Middle frontal gyrus (tissue), 1 donor: ENCODE measurements at regions not wholly inside any gene's neighbourhood (a gene's known extent, or its start where the extent isn't known, plus 50 kb on each side); places are given as distances from the start of the nearest gene placed in this dataset.

Experiments used
- DNase-seq: peaks from one replicate; pipeline ENCODE4 v3.0.0-alpha.2; 2015; ENCODE audit warnings: low spot score; ENCODE audit errors: extremely low spot score

DNA sequence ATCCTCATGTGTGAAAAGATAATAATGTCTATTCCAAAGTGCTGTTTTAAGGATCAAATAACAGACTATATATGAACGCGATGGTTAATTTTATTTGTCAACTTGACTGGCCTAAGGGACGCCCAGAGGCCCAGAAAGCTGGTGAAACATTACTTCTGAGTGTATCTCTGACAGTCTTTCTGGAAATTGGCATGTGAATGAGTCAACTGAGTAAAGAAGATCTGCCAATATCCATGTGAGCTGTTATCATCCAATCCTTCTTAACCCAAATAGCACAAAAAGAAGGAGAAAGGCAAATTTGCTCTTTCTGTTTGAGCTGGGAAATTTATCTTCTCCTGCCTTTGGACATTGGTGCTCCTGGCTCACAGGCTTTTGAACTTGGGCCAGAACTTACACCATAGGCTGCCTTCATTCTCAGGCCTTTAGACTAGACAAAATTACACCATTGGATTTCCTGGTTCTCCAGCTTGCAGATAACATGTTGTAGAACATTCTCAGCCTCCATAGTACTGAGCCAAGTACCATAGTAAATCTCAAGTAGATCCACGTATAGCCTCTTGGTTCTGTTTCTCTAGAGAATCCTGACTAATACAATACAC is 114.7 kb upstream of the DOCK10 start:
- no peak for DNase-seq

DNA sequence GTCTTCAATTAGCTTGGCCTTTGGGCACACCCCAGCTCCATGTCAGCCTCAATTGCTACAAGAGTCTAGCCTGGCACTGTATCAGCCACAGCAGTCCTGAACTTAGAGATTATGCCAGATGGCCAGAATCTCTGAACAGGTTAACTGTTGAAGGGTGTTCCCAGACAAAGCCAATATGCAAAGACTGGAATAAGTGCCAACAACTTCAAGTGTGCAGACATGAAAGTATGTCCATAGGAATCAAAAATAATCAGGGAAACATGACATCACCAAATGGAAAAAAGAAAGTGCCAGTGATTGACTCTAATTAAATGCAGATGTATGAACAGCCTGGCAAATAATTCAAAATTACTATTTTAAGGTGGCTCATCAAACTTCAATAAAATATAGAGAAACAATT is 98.5 kb upstream of the DOCK10 start:
- no peak for DNase-seq

DNA sequence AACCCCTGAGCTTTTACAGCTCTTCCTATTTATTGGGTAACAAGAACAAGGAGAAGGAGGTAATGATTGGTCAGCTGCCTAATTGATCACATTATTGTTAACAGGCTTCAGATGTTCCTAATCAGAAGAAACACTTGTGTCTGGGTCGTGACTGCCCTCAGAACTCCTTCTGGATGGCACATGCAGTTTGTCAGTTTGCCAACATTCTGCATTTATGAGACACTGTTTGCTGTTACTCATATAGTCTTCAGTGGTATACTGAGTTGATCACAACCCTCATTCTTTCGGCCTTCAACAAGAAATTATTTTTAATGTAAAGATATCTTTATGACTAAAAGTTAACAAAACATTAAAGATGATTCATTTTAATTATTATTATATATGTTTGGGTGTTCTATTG is 95.7 kb upstream of the DOCK10 start:
- no peak for DNase-seq

DNA sequence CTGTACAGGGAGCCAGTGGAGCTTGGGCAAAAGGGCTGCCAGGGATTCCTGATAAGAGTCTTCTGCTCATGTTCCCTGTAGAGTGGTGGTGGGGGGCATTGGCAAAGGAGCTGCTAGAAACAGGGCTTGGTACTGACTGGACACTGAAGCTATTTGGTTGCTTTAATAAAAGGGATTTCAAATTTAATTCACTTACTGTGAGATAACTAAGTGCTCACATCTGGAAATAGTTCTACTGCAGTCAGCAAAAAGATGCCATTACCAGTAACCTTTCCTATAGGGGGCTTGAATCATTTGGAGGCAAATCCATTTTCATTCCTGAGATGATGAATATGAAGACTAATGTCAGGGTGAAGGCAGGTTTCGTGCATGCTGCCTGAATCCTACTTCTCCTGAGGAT is 94.3 kb upstream of the DOCK10 start:
- no peak for DNase-seq

DNA sequence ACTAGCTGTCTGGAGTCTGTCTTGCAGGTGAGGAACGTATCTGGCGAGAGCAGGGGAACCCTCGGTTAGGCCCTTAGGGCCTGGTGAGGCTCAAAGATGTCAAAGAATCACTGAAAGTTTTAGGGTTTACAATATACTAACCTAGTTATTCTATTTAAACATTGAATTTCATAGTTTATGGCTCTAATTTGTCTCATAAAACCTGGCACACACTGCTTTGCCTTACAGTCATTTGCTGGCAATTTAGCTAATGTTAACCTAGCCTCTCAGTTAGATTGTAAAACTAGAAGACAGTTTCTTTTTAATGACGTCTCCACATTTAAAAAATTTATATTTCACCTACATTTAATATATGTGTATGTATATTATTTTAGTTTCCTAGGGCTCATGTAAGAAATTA is 89.6 kb upstream of the DOCK10 start:
- DNase-seq: no peak

DNA sequence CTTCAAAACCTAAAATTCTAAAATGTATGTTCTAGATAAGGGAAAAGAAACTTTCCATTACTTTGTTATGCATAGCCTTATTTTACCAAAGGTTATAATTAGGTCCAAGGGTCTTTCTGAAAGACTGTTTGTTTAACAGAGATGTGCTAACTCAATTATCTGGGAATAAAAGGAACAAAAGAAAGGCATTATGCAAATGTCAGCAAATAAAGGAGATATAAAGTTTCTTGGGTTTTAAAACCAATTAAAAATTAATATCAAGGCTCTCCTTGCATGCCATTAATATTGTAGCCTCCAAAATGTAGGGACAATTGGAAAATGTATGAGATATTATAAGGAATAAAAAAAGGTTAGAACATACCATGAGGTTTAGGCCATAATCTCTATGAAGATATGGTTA is 87.8 kb upstream of the DOCK10 start:
- no peak for DNase-seq

DNA sequence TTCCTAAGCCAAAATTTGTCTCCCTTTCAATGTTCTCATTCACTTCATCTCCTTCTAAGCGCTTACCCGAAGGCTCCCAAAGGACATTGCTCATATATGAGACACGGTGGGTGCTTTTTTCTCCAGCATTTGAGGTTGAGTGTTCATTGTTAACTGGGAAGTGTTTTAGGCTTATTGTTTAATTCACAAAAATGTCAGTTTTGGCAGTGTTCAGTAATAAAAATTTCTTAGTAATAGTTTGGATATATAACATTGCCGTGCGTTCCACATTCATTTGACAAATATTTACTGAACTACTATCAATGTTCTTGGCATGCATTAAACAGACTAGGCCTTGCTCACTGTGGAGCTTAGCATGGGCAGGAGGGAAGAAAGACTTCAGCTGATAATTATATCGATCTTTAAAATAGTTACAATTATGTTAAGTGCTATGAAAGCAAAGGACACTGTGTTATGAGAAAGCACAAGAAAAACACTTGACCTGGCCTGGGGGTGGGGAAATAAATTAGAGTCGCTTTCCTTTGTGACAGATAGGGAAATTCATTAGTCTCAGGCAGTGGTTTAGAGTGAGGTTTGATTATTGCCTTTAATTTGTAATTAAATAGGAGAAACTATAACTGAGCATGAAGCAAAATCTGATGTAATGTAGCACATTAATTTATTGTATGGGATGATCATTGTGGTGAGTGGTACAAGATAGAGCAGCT is 82.2 kb upstream of the DOCK10 start:
- no peak for DNase-seq

DNA sequence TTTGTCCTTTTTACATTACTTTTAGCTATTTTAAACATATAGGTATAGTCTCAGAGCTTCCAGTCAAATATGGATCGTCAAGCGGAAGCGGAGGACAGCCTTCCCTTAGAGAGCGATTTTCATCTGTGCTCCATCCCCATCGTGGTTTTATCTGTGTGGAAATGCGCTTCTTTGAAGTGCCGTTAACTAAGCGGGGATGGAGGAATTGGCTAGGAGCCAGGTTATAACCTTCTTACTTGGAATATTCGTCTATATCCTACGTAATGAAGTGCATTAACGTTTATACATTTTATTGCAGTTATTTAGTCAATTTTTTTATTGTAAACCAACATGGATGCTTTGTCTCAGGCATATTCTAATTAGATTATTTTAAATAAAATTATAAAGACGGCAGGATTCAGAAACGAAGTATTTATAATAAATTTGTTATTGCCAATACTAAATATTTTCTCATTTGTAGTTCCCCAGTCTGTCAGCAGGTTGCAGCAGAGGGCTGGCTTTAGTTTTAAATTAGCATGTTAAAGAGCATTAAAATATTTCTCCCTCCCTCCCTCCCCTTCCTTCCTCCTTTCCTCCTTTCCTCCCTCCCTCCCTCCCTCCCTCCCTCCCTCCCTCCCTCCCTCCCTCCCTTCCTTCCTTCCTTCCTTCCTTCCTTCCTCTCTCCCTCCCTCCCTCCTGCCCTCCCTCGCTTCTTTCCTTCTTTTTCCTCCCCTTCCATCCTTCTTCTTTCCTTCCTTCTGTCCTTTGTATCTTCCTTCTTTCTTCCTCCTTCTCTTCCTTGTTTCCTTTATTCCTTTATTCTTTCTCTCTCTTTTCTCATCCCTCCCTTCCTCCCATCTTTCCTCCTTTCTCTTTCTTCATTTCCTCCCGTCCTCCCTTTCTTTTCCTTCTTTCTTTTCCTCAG is 80.6 kb upstream of the DOCK10 start:
- no peak for DNase-seq

DNA sequence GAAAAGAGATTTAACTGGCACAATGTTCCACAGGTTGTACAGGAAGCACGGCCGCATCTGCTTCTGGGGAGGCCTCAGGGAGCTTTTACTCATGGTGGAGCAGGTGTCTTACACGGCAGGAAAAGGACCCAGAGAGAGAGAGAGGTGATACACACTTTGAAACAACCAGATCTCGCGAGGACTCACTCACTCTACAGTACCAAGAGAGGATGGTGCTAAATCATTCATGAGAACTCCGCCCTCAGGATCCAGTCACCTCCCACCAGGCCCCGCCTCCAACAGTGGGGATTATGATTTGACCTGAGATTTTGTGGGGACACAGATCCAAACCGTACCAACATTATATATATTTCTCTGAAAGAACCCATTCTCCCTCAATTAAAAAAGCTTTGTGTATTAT is 79.7 kb upstream of the DOCK10 start:
- DNase-seq: no peak

DNA sequence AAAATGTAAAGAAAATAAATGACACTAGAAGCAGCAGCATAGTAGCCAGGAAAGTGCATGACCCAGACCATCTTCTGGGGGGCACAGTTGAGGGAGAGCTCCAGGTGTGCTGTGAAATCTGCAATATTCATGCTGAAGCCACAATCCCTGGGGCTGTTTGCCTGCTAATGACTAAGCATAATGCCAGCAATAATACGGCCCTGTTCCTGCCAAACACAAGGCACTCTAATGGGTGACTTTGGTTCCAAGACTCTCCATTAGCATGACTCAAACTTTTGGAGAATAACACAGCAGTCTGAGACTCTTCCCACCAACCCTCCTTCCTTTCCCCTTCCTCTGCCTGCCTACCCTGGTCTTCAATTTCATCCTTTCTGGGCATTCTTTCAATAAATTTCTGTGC is 77.9 kb upstream of the DOCK10 start:
- no peak for DNase-seq

DNA sequence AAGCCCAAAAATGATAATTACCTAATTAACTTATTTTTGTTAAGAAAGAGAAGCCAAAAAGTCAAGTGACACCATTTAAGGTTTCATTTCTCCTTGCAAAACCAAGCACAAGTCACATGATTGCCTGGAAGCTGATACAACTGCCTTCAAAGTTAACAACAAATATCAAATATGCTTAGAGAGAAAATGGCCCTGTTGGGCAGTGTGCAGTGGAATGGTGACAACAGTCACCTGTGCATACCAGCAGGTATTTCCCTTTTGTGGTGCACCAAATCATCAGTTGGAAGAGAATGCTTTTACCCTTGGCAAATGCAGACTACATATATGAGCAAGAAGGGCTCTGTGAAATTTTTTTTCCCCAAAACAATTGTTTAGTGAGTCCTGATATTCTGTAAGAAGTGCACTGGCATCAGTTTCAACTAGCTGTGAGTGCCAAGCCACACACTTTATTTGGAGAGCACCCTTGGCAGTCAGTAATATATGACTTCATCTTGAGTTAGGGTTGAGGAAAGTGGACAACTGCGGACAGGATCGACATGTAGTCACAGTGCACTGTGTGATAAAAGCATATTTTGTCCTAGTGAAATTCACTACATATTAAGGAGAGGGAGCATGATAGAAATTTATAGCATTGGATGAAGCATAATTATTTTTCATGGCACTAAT is 74.9 kb upstream of the DOCK10 start:
- no peak for DNase-seq

DNA sequence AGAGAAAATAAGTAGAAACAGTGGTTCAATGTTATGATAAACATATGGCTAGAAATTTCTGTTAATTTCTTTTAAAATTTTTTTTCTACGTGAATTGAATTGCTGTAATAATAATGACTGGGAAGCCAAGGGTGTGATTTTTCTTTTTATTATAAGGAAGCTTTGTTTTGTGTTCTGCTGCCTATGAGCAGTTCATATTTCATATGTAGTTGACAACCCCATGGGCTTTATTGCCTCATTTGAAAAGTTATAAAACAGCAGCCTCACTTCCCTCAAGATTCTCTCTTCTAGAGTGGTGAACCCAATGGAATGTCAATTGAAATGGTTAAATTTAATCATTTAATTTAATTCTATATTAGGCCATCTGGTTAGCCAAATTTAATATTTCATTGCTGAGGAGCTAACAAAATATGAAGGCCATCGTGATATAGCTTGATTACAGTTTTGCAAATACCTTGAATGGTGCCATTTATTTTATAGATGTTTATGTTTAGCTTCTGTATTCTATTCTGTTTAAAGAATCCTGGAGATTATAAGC is 72.6 kb upstream of the DOCK10 start:
- DNase-seq: no peak

DNA sequence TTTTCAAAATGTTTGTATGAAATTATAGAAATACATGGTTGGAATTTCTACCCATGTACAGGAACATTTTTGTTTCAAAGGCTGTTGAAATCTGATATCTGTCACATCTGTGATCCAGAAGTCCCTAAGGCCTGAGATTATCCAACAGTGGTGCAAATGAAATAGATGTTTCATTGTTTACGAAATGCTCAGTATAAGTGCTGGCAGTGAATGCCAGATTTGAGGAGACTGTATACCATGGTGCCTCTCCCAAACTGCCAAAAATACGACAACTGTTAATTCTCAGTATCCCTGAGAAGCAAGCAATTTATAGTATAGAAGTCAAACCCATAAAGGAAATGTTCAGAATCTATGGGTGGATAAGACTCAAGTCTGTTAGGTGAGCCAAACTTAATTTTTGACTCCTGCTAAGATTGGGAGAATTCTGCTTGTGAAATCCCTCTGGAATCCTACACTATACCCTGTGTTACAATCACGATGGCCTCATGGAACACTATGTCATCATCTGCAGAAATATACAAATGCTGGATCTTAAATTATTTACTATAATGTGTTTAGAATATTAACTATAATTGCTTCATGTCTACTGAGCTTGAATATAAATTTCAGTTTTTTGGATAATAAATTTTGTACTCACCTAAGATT is 71.2 kb upstream of the DOCK10 start:
- no peak for DNase-seq

DNA sequence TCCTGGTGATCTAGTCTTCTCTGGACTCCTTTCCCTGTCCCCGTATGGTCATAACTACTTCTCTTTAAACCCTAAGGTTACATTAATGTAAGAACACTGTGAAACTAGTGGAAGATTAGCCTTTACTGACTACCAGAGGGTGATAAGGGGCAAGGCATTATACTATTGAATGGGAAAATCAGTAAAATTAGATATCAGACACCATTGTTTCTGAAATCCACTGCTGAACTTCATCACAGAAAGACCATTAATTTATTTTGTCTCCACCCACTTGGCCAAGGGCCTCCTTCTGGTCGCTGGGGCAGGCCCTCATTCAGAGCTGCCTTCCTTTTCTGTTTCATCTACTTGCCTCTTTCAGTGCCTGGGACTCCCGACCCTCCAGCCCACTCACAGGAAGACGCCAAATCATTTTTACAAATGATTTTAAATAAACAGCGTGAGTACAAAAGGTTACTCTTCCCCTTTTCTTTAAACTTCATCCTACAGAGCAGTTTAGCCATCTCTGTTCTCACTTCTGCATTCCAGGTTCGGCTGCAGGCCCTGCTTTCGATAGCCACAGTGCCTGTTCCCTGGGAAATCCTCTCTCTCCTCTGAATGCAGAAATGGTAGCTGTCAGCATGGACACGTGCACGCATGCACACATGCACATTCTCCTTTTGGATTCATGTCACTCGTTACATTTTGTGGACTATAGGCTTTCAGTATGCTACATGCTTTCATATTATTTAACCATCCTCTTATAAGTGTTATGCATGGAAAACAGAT is 70.3 kb upstream of the DOCK10 start:
- no peak for DNase-seq

DNA sequence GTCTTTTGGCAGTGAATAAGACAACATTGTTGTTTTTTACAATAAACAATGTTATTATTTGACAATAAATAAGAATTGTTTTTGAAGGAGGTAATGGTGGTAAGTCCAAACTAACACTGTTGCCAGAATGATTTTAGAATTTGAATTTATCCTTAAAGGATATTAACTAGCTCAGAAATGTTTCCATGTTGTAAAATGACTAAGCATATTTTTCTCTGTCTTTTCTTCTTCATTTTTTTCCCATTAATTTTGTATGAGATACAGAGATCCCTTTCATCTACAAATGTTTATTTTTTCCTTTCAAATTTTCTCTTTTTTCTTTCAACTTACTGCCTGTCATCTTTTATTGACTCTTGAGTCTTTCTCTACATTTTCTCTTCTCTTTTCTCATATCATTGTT is 66.5 kb upstream of the DOCK10 start:
- no peak for DNase-seq

DNA sequence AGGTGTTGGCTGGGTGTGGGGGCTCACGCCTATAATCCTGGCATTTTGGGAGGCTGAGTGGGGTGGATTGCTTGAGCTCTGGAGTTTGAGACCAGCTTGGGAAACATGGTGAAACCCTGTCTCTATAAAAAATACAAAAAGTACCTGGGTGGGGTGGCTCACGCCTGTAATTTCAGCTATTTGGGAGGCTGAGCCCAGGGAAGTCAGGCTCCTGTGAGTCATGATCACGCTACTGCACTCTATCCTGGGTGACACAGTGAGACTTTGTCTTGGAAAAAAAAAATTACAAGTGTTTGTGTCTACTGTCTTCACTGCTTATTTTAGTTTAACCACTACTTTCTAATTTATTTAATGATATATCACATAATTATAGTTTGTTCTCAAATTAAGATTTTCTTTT is 62.7 kb upstream of the DOCK10 start:
- no peak for DNase-seq

DNA sequence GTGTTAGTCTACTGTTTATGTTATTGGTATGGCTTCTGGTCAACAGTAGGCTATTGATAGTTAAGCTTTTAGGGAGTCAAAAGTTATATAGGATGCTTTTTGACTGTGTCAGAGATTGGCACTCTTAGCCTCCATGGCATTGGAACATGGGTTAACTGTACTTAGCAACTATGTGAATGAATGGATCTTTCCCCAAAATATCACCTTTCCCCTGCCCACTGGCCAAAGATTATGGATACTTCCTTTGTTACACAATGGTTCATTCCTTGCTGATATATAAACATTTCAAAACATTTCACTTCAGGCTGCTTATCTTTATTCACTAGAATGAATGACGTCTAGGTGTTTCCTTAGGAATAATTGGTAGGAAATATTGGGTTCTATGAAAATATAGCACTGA is 62.1 kb upstream of the DOCK10 start:
- no peak for DNase-seq

DNA sequence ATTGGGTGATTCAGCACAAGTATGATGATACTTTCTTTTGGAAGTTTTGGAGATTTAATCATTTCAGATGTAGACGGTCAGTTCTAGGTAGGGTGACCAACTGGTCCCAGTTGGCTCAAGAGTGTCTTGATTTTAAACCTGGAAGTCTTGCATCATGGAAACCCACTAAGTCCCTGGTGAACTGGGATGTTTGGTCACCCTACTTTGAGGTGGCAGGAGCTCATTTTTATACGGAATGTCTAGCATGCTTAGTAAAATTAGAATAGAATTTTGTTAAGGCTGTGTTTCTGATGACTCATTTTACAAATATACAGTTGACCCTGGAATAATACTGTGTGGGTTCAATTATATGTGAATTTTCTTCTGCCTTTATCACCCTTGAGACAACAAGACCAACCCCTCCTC is 61.5 kb upstream of the DOCK10 start:
- no peak for DNase-seq

DNA sequence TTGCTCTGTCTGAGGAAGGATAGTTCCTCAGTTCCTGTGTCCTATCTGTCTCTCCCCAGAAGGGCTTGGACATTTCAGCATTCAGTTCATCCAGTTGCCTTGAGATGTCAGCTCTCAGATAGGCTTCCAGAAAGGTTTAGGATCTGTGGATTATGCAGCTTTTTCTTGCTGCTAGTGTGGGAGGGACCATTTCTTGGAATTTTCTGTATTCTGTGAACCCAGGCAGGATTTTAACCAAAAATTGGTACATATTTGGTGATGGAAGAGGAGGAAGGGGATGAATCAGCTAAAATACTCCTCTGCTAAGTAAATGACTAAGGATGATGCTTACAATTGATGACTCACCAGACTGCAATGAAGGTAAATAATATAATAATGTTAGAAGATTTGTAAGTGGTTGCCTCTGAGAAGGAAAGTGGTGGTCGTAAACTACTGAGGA is 58.6 kb upstream of the DOCK10 start:
- no peak for DNase-seq

DNA sequence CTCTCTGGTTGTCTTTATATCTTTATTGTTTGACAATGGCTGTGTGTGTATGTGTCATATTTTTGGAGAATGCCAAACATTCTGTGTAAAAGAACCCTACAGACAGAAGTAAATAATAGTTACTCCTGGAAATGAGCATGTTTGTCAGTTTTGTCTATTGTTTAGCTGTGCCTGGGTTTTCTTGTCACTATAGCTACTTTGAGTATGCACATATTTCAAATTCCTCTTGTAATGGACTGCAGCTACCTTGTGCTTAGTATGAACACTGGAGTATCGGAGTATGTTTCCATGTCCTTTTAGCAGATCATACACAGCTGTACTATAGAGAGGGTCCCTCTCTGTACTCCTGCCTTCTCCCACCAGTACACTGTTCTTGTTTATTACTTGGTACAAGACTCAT is 58.0 kb upstream of the DOCK10 start:
- no peak for DNase-seq
